Stimulated activated CD4-positive, alpha-beta T cell treated with anti-CD3 and anti-CD28 coated beads, TNF-alpha, amount 100 ng/mL, for 48 hours (primary cell): ENCODE measurements at regions not wholly inside any gene's neighbourhood (a gene's known extent, or its start where the extent isn't known, plus 50 kb on each side); places are given as distances from the start of the nearest gene placed in this dataset.

ENCODE experiments used
- DNase-seq, 3 donors: peaks; one replicate each; pipeline ENCODE4 v3.0.0-alpha.2; 2020; ENCODE audit warnings: low read depth in 3 of 3

GRCh38 chr14:82438436-82438835 is 904.8 kb upstream of the SEL1L start:
- no peak for DNase-seq

- DNase-seq: no peak
These were observed 907.6 kb upstream of the SEL1L start for GRCh38 chr14:82441270-82441669.

GRCh38 chr14:82445810-82446570 is 912.3 kb upstream of the SEL1L start:
- DNase-seq: no peak

- DNase-seq: no peak
These were observed 913.9 kb upstream of the SEL1L start for GRCh38 chr14:82447586-82447985.

- no peak for DNase-seq
These were observed 916.3 kb upstream of the SEL1L start for GRCh38 chr14:82449926-82450468.

GRCh38 chr14:82451675-82452074 is 918.0 kb upstream of the SEL1L start:
- DNase-seq: no peak

GRCh38 chr14:82482345-82482744 is 948.7 kb upstream of the SEL1L start:
- no peak for DNase-seq

GRCh38 chr14:82488473-82488872 is 954.8 kb upstream of the SEL1L start:
- no peak for DNase-seq

GRCh38 chr14:82490397-82490796 is 956.7 kb upstream of the SEL1L start:
- DNase-seq: no peak

GRCh38 chr14:82492157-82492556 is 958.5 kb upstream of the SEL1L start:
- no peak for DNase-seq

- no peak for DNase-seq
These were observed 966.6 kb upstream of the SEL1L start for GRCh38 chr14:82500222-82500621.

- DNase-seq: no peak
These were observed 967.9 kb upstream of the SEL1L start for GRCh38 chr14:82501554-82501953.

- no peak for DNase-seq
These were observed 968.4 kb upstream of the SEL1L start for GRCh38 chr14:82502043-82502442.

- DNase-seq: no peak
These were observed 971.2 kb upstream of the SEL1L start for GRCh38 chr14:82504894-82505293.

- DNase-seq: no peak
These were observed 976.4 kb upstream of the SEL1L start for GRCh38 chr14:82510007-82510406.

GRCh38 chr14:82511399-82511798 is 977.7 kb upstream of the SEL1L start:
- DNase-seq: no peak

- no peak for DNase-seq
These were observed 987.1 kb upstream of the SEL1L start for GRCh38 chr14:82520765-82521164.

GRCh38 chr14:82521191-82521590 is 987.5 kb upstream of the SEL1L start:
- DNase-seq: no peak

- DNase-seq: no peak
These were observed 994.4 kb upstream of the SEL1L start for GRCh38 chr14:82528016-82528415.

- no peak for DNase-seq
These were observed 999.7 kb upstream of the SEL1L start for GRCh38 chr14:82533351-82533750.

GRCh38 chr14:82536566-82536965 is 1002.9 kb upstream of the SEL1L start:
- no peak for DNase-seq

GRCh38 chr14:82537831-82538230 is 1004.2 kb upstream of the SEL1L start:
- no peak for DNase-seq

GRCh38 chr14:82546401-82546800 is 1012.7 kb upstream of the SEL1L start:
- no peak for DNase-seq
